Choroid plexus epithelial cell (primary cell): ENCODE measurements at regions not wholly inside any gene's neighbourhood (a gene's known extent, or its start where the extent isn't known, plus 50 kb on each side); places are given as distances from the start of the nearest gene placed in this dataset.

ENCODE experiments used
- DNase-seq: peaks from one replicate; pipeline ENCODE4 v3.0.0-alpha.2; 2010; ENCODE audit warnings: low read depth
- H3K4me3 ChIP-seq: 2 replicates; pipeline ENCODE4 v1.5.1; 2011; ENCODE audit warnings: low read depth, mild to moderate bottlenecking, control low read depth, low read length, moderate library complexity
- CTCF ChIP-seq: conservative IDR thresholded peaks from 2 replicates; pipeline ENCODE4 v1.5.1; 2011; ENCODE audit warnings: low read depth, mild to moderate bottlenecking, control low read depth, inconsistent platforms, low read length, moderate library complexity

GRCh38 chr4:126441173-126442035, 1126.6 kb downstream of the FAT4 start:
- TF ChIP-seq CTCF, result no peak
- H3K4me3 ChIP-seq, result no peak overlapping the region
- peak; percentile 46 for DNase-seq

GRCh38 chr4:126445596-126445995, 1130.8 kb downstream of the FAT4 start:
- peak; percentile 12 for DNase-seq
- H3K4me3 ChIP-seq, result no peak overlapping the region
- no peak for TF ChIP-seq CTCF

GRCh38 chr4:126446917-126447316, 1132.2 kb downstream of the FAT4 start:
- no peak for TF ChIP-seq CTCF

GRCh38 chr4:126448086-126448845, 1133.5 kb downstream of the FAT4 start:
- H3K4me3 ChIP-seq, result no peak overlapping the region
- DNase-seq, result peak; percentile 9
- TF ChIP-seq CTCF, result no peak

More at GRCh38 chr4:126446917-126447316, 1132.2 kb downstream of the FAT4 start:
- no peak for DNase-seq
- no peak overlapping the region for H3K4me3 ChIP-seq

GRCh38 chr4:126451237-126451873, 1136.6 kb downstream of the FAT4 start:
- no peak for TF ChIP-seq CTCF
- H3K4me3 ChIP-seq, result no peak overlapping the region
- no peak for DNase-seq

GRCh38 chr4:126455865-126456264, 1141.1 kb downstream of the FAT4 start:
- no peak overlapping the region for H3K4me3 ChIP-seq
- TF ChIP-seq CTCF, result no peak
- DNase-seq, result no peak
